Glutamatergic neuron (in vitro differentiated cells): ENCODE measurements at regions not wholly inside any gene's neighbourhood (a gene's known extent, or its start where the extent isn't known, plus 50 kb on each side); places are given as distances from the start of the nearest gene placed in this dataset.

Experiments
- DNase-seq: peaks from one replicate; pipeline ENCODE4 v3.0.0; 2022
- H3K27ac Mint-ChIP-seq: one replicate; pipeline ENCODE4 v1.8.0; 2020; ENCODE audit warnings: mild to moderate bottlenecking, mixed read lengths, inconsistent platforms; ENCODE audit not compliant: unreplicated experiment
- H3K27me3 Mint-ChIP-seq: one replicate; pipeline ENCODE4 v1.8.0; 2020; ENCODE audit warnings: mild to moderate bottlenecking, moderate library complexity, mixed read lengths, inconsistent platforms; ENCODE audit not compliant: unreplicated experiment
- H3K36me3 Mint-ChIP-seq: one replicate; pipeline ENCODE4 v1.8.0; 2020; ENCODE audit warnings: mild to moderate bottlenecking, mixed read lengths, inconsistent platforms; ENCODE audit not compliant: unreplicated experiment
- H3K4me1 Mint-ChIP-seq: one replicate; pipeline ENCODE4 v1.8.0; 2020; ENCODE audit warnings: mild to moderate bottlenecking, low read depth, mixed read lengths, inconsistent platforms; ENCODE audit not compliant: unreplicated experiment
- H3K4me3 Mint-ChIP-seq: one replicate; pipeline ENCODE4 v1.8.0; 2020; ENCODE audit warnings: mild to moderate bottlenecking, mixed read lengths, inconsistent platforms; ENCODE audit not compliant: unreplicated experiment
- H3K9me3 Mint-ChIP-seq: one replicate; pipeline ENCODE4 v1.8.0; 2020; ENCODE audit warnings: mild to moderate bottlenecking, moderate library complexity, mixed read lengths, inconsistent platforms; ENCODE audit not compliant: unreplicated experiment
- CTCF ChIP-seq: fragments of 200-600 bp; sonication (generic); IDR thresholded peaks from one replicate; pipeline ENCODE4 v1.5.0; 2021; ENCODE audit not compliant: partially characterized antibody, unreplicated experiment

DNA sequence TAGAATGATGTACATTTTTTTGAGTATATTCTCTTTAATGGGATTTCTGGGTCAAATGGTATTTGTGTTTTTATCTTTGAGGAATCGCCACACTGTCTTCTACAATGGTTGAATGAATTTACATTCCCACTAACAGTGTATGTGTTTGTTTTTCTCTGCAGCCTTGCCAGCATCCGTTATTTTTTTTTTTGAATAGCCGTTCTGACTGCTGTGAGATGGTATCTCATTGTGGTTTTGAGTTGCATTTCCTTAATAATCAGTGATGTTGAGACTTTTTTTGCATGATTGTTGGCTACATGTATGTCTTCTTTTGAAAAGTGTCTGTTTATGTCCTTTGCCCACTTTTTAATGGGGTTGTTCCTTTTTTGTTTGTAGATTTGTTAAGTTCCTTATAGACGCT, 172.7 kb upstream of the CDH8 start:
- no peak overlapping the region for H3K4me3 Mint-ChIP-seq
- H3K4me1 Mint-ChIP-seq = no peaks in the 10 kb centered on the region
- H3K27me3 Mint-ChIP-seq = no peaks in the 10 kb centered on the region

DNA sequence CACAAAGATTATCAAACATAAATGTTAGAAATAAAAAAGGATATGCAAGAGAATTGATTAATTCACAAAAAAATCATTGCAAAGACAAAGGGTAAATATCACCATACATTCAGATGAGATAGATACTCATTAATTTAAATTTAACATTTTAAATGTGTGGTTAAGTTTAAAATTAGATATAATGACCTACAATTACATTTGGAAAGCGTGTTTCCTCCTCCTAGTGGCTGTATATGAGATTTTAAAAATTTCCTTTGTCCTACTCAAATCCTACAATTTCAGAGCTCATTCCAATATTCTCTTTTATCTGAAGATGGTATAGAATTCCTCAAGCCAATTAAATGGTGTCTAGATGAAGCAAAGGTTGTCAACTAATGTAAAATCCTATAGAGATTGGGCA, 169.2 kb upstream of the CDH8 start:
- H3K27me3 Mint-ChIP-seq = no peaks in the 10 kb centered on the region
- no peak overlapping the region for H3K4me3 Mint-ChIP-seq
- no peak for DNase-seq
- no peak overlapping the region for H3K27ac Mint-ChIP-seq
- H3K9me3 Mint-ChIP-seq = no peaks in the 10 kb centered on the region
- no peaks in the 10 kb centered on the region for H3K4me1 Mint-ChIP-seq
- H3K36me3 Mint-ChIP-seq = no peaks in the 10 kb centered on the region
- TF ChIP-seq CTCF = peak; percentile 22

More for the DNA sequence above, 172.7 kb upstream of the CDH8 start:
- H3K27ac Mint-ChIP-seq = no peak overlapping the region
- no peak for DNase-seq
- H3K9me3 Mint-ChIP-seq = no peaks in the 10 kb centered on the region
- H3K36me3 Mint-ChIP-seq = no peaks in the 10 kb centered on the region
- TF ChIP-seq CTCF = no peak

- Mint-ChIP-seq H3K27me3 (no peaks in the 10 kb centered on the region), H3K27ac (no peak overlapping the region), H3K4me3 (no peak overlapping the region), H3K9me3 (no peaks in the 10 kb centered on the region), H3K36me3 (no peaks in the 10 kb centered on the region), H3K4me1 (no peaks in the 10 kb centered on the region)
- DNase-seq = no peak
- TF ChIP-seq CTCF = no peak
These were observed 165.7 kb upstream of the CDH8 start for GRCh38 chr16:62201911-62202310.

GRCh38 chr16:62194828-62195227, 158.6 kb upstream of the CDH8 start:
- no peak overlapping the region for H3K27ac Mint-ChIP-seq
- DNase-seq = no peak
- H3K9me3 Mint-ChIP-seq = no peaks in the 10 kb centered on the region
- peak; percentile 51 for TF ChIP-seq CTCF
- H3K27me3 Mint-ChIP-seq = no peaks in the 10 kb centered on the region
- H3K36me3 Mint-ChIP-seq = no peaks in the 10 kb centered on the region
- no peaks in the 10 kb centered on the region for H3K4me1 Mint-ChIP-seq
- no peak overlapping the region for H3K4me3 Mint-ChIP-seq

DNA sequence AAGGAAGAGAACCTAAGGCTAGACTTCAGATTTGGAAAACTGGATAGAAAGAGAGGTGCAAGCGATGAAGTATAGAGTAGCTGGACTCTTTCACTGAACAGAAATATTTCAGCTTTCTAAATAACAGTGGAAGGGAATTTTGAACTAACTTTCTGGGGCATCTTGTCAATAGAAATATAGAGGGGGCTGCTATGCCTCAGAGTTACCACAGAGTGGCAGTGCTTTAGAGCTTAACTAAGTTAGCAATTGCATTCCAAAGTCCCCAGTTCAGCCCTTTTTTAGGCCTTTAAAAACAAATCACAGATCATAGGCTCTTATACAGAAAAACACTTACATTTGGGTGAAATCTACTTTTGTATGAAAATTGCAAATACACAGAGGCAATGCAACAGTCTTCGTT, 154.2 kb upstream of the CDH8 start:
- Mint-ChIP-seq H3K27ac (no peak overlapping the region), H3K4me3 (no peak overlapping the region), H3K9me3 (peaks cover 1% of the 10 kb centered on the region), H3K36me3 (no peaks in the 10 kb centered on the region), H3K27me3 (no peaks in the 10 kb centered on the region), H3K4me1 (peaks cover 4% of the 10 kb centered on the region)
- no peak for DNase-seq
- peak; percentile 40 for TF ChIP-seq CTCF
